Erythroblast (primary cell): ENCODE measurements at regions not wholly inside any gene's neighbourhood (a gene's known extent, or its start where the extent isn't known, plus 50 kb on each side); places are given as distances from the start of the nearest gene placed in this dataset.

Experiments
- DNase-seq, 2 experiments: peaks; one replicate each; lab custom pipeline; 2025; lab: John Stamatoyannopoulos, UW
- GATA1 ChIP-seq: IDR thresholded peaks from 2 replicates; pipeline ENCODE4 v1.6.1; 2011; ENCODE audit warnings: low read depth, mild to moderate bottlenecking, control low read depth, low read length, moderate library complexity
- POLR2A ChIP-seq: IDR thresholded peaks from 2 replicates; pipeline ENCODE4 v1.6.1; 2011; ENCODE audit warnings: mild to moderate bottlenecking, low read length

GRCh38 chr1:108059945-108060344, 95.0 kb upstream of the VAV3 start:
- DNase-seq = no peak

DNA sequence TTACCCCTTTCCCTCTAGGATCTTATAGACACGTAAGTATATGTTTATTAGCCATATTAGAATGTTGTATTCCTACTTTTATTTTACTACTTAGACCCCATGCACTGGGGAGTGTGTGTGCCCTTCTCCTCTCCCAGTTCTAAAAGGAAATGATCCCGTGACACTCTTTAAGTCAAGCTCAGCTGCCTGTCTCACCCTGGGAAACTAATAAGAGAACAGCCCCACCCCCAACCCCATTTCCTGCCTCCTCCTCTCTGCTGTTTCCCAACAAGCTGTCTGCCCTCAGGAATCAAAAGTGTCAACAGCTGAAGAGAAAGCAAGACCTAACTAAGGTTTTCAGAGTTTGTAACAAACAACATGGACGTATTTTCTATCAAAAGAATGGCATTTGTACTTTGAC, 92.6 kb upstream of the VAV3 start:
- TF ChIP-seq GATA1 (no peak), POLR2A (no peak)
- DNase-seq = no peak

More at GRCh38 chr1:108059945-108060344, 95.0 kb upstream of the VAV3 start:
- TF ChIP-seq GATA1 (no peak), POLR2A (no peak)

GRCh38 chr1:108056436-108056990, 91.5 kb upstream of the VAV3 start:
- TF ChIP-seq POLR2A (no peak), GATA1 (no peak)
- no peak for DNase-seq

- DNase-seq = no peak
- TF ChIP-seq GATA1 (no peak), POLR2A (no peak)
Measured at GRCh38 chr1:108055387-108055786, 90.4 kb upstream of the VAV3 start.

- TF ChIP-seq POLR2A (no peak), GATA1 (no peak)
Measured at GRCh38 chr1:108054396-108054795, 89.4 kb upstream of the VAV3 start.

DNA sequence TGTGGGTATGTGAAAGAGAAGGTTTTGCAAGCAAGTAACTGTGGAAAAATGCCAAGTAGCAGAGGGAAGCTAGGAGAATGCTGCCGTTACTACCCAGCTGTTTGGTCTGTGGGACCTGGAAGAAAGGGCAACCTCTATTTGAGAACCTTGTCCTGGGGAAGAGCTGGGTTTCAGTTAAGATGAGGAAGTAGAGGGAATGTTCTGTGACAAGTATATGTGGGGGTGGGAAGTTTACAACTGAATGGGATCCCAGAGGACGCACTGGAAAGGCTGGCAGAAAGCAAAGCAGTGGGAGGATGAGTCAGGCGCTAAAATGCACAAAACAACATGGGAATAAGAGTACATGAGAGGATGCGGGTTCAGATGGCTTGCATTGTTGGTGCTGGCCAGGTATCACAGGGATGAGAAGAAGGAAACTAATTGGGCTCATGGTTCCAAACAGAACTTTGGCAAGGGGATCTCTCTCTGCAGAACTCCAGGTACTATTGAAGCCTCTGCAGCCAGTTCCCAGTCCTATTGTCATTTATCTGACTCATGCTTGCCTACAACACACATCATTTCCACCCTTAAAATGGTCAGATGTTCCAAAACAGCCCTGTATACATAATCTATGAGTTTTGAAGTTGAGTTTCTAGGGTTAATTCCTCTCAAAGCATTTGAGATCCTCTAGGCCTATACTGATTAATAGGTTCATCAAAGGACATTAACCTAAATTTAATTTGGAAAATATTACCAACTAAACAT, 88.5 kb upstream of the VAV3 start:
- TF ChIP-seq GATA1 = no peak
- no peak for TF ChIP-seq POLR2A
- DNase-seq = no peak

More at GRCh38 chr1:108054396-108054795, 89.4 kb upstream of the VAV3 start:
- no peak for DNase-seq

DNA sequence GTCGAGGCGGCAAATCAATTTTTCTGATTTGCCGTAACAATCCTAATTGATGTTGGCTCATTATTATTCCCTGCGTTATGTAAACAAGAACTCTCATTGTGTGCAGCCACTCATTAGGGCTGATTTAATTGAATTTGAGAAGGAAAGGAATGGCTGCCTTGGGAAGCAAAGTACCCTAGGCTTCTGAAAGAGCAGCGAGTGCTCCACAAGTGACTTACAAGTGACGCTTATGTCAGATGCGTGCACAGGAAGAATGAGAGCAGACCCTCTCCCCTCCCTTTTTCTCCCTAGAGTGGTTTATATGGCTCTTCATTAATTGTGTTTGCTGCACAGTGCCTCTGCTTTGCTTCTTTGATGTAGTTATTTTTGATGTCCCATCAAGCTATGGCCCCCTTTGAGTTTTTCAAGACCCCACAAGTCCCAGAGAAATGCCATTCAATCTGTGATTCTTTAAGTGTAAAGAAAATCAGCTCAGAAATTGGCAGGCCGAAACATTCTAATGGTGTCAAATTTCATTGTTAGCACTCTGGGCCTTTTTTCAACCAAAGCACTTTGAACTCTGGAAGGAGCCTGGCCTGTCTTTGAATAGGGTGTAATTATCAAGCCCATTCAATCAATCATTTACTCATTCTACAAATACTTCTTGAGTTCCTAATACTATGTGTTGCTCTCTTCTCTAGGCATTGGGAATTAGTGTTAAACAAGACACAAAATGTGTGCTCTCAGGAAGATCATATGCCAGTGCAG, 86.8 kb upstream of the VAV3 start:
- TF ChIP-seq GATA1 (no peak), POLR2A (no peak)
- DNase-seq = no peak

DNA sequence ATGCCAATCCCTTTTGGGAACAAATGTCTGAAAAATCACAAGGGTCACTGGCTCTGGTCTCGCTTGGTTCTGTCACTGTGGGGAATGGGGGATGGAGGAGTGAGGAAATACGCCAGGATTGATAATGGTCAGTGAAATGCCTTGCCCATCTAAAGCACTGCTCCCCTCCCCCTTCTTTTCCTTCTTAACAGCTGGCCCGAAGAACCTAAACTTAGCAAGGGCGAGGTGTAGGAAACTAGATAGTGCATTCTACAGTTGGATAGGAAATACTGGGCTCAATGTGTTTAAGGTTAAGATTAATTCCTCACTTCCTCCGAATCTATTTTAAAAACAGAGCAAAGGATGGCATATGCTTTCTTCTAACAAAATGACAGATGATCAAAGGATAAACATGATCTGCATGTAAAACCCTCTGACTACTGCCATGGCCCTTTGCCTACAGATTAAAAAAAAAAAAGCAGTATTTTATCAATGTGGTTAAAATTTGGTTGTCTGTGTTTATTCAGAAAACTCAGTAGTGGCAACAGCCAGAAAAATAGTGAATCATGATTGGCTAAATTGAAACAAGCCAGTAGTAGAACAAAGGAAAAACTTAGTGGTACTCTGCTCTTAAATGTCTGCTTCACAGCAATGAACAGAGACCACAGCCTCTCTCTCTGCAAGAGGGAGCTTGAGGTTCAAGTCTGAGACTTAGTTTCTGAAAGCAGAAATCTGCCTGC, 86.1 kb upstream of the VAV3 start:
- TF ChIP-seq POLR2A (no peak), GATA1 (no peak)
- DNase-seq = no peak

- TF ChIP-seq GATA1 (no peak), POLR2A (no peak)
- DNase-seq = no peak
Measured at GRCh38 chr1:108050158-108050557, 85.2 kb upstream of the VAV3 start.

- DNase-seq = peak; percentile 2 to 4
- TF ChIP-seq GATA1 (no peak), POLR2A (no peak)
Measured at GRCh38 chr1:108049178-108049819, 84.3 kb upstream of the VAV3 start.

- no peak for DNase-seq
- TF ChIP-seq POLR2A = no peak
- TF ChIP-seq GATA1 = no peak
Measured at GRCh38 chr1:108048301-108049177, 83.6 kb upstream of the VAV3 start.

GRCh38 chr1:108047085-108047484, 82.1 kb upstream of the VAV3 start:
- DNase-seq = no peak
- TF ChIP-seq POLR2A = no peak
- no peak for TF ChIP-seq GATA1

- no peak for TF ChIP-seq POLR2A
- TF ChIP-seq GATA1 = no peak
- no peak for DNase-seq
Measured at GRCh38 chr1:108046026-108046425, 81.0 kb upstream of the VAV3 start.
